ENCODE measurements at regions not wholly inside any gene's neighbourhood (a gene's known extent, or its start where the extent isn't known, plus 50 kb on each side); places are given as distances from the start of the nearest gene placed in this dataset.

- TF ChIP-seq NFIC (IDR thresholded peaks at IDR 0.05): no peak
- no peak for TF ChIP-seq FOXM1 (IDR thresholded peaks at IDR 0.05; ENCODE audit: borderline replicate concordance, low read depth)
- TF ChIP-seq, protein P1, sequence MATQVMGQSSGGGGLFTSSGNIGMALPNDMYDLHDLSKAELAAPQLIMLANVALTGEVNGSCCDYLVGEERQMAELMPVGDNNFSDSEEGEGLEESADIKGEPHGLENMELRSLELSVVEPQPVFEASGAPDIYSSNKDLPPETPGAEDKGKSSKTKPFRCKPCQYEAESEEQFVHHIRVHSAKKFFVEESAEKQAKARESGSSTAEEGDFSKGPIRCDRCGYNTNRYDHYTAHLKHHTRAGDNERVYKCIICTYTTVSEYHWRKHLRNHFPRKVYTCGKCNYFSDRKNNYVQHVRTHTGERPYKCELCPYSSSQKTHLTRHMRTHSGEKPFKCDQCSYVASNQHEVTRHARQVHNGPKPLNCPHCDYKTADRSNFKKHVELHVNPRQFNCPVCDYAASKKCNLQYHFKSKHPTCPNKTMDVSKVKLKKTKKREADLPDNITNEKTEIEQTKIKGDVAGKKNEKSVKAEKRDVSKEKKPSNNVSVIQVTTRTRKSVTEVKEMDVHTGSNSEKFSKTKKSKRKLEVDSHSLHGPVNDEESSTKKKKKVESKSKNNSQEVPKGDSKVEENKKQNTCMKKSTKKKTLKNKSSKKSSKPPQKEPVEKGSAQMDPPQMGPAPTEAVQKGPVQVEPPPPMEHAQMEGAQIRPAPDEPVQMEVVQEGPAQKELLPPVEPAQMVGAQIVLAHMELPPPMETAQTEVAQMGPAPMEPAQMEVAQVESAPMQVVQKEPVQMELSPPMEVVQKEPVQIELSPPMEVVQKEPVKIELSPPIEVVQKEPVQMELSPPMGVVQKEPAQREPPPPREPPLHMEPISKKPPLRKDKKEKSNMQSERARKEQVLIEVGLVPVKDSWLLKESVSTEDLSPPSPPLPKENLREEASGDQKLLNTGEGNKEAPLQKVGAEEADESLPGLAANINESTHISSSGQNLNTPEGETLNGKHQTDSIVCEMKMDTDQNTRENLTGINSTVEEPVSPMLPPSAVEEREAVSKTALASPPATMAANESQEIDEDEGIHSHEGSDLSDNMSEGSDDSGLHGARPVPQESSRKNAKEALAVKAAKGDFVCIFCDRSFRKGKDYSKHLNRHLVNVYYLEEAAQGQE (IDR thresholded peaks at IDR 0.05; ENCODE audit: low read depth): no peak
Measured at GRCh38 chr1:58882322-58882948, 98.6 kb upstream of the JUN start.

Data from Ishikawa (cell line).